GM23338 (cell line): ENCODE measurements at regions not wholly inside any gene's neighbourhood (a gene's known extent, or its start where the extent isn't known, plus 50 kb on each side); places are given as distances from the start of the nearest gene placed in this dataset.

ENCODE experiments used
- ATAC-seq: fragments of 200-7000 bp; cut with Tn5 transposase; 3 replicates; pipeline ENCODE4 v1.9.1; 2020
- DNase-seq: peaks from one replicate; pipeline ENCODE4 v3.0.0-alpha.2; 2015; ENCODE audit warnings: low spot score
- H2AFZ ChIP-seq: fragments of 200-600 bp; sonication (generic); 2 replicates; pipeline ENCODE4 v1.8.0; 2016; ENCODE audit warnings: antibody characterized with exemption, mild to moderate bottlenecking, moderate library complexity
- H3F3A ChIP-seq: fragments of 200-600 bp; sonication (generic); replicated peaks from 2 replicates; pipeline ENCODE4 v1.8.0; 2017; ENCODE audit warnings: antibody characterized with exemption, mixed run types, low read depth
- H3K27ac ChIP-seq: fragments of 200-600 bp; sonication (generic); 2 replicates; pipeline ENCODE4 v1.6.1; 2016; ENCODE audit warnings: low read depth
- H3K27me3 ChIP-seq: fragments of 200-600 bp; sonication (generic); 2 replicates; pipeline ENCODE4 v1.8.0; 2016; ENCODE audit warnings: mild to moderate bottlenecking, mixed run types, moderate library complexity; ENCODE audit not compliant: insufficient read depth
- H3K36me3 ChIP-seq: fragments of 200-600 bp; sonication (generic); 2 replicates; pipeline ENCODE4 v1.8.0; 2016; ENCODE audit warnings: mild to moderate bottlenecking; ENCODE audit not compliant: insufficient read depth
- H3K4me1 ChIP-seq: fragments of 200-600 bp; sonication (generic); 2 replicates; pipeline ENCODE4 v1.8.0; 2016; ENCODE audit warnings: mild to moderate bottlenecking, moderate library complexity; ENCODE audit not compliant: insufficient read depth
- H3K4me2 ChIP-seq: fragments of 200-600 bp; sonication (generic); 2 replicates; pipeline ENCODE4 v1.7.1; 2017; ENCODE audit warnings: mixed run types
- H3K4me3 ChIP-seq: fragments of 200-600 bp; sonication (generic); 2 replicates; pipeline ENCODE4 v1.6.1; 2016; ENCODE audit warnings: mixed run types
- H3K79me2 ChIP-seq: fragments of 200-600 bp; sonication (generic); replicated peaks from 2 replicates; pipeline ENCODE4 v1.8.0; 2017; ENCODE audit warnings: mild to moderate bottlenecking; ENCODE audit not compliant: insufficient read depth
- H3K9me2 ChIP-seq: fragments of 200-600 bp; sonication (generic); 2 replicates; pipeline ENCODE4 v1.8.0; 2017; ENCODE audit not compliant: insufficient read depth
- H4K20me1 ChIP-seq: fragments of 200-600 bp; sonication (generic); replicated peaks from 2 replicates; pipeline ENCODE4 v1.8.0; 2017; ENCODE audit warnings: mild to moderate bottlenecking; ENCODE audit not compliant: insufficient read depth
- H3K27ac Mint-ChIP-seq: 2 replicates; pipeline ENCODE4 v1.8.0; 2020; ENCODE audit warnings: inconsistent platforms, mild to moderate bottlenecking, moderate library complexity, mixed read lengths
- H3K27me3 Mint-ChIP-seq: 3 replicates; pipeline ENCODE4 v1.8.0; 2022; ENCODE audit warnings: low read depth, mild to moderate bottlenecking, moderate library complexity, mixed read lengths, inconsistent platforms; ENCODE audit not compliant: insufficient read depth, poor library complexity
- H3K36me3 Mint-ChIP-seq: 3 replicates; pipeline ENCODE4 v1.8.0; 2021; ENCODE audit warnings: low read depth, mild to moderate bottlenecking, inconsistent platforms, moderate library complexity, mixed read lengths
- H3K4me1 Mint-ChIP-seq: 3 replicates; pipeline ENCODE4 v1.8.0; 2020; ENCODE audit warnings: mild to moderate bottlenecking, inconsistent platforms, mixed read lengths
- H3K4me3 Mint-ChIP-seq: 3 replicates; pipeline ENCODE4 v1.8.0; 2021; ENCODE audit warnings: moderate library complexity, mild to moderate bottlenecking, inconsistent platforms, mixed read lengths
- H3K9me3 Mint-ChIP-seq: 3 replicates; pipeline ENCODE4 v1.8.0; 2020; ENCODE audit warnings: moderate library complexity, mild to moderate bottlenecking, inconsistent platforms, mixed read lengths
- CREB1 ChIP-seq: fragments of 250-450 bp; sonication (Bioruptor Pico); IDR thresholded peaks from 2 replicates; pipeline ENCODE4 v1.5.0; 2020; ENCODE audit warnings: low read depth, mild to moderate bottlenecking, moderate library complexity
- CTCF ChIP-seq, 2 experiments: fragments of 200-600 bp in 1 of 2; sonication (generic) in 1 of 2; conservative IDR thresholded peaks; 2 replicates each; pipeline versions ENCODE4 v1.5.1 to v1.6.1; 2016 to 2017; ENCODE audit warnings: antibody characterized with exemption in 2 of 2, low read depth in 2 of 2, mild to moderate bottlenecking in 2 of 2, moderate library complexity in 1 of 2
- ETS1 ChIP-seq: IDR thresholded peaks from 2 replicates; pipeline ENCODE4 v1.6.1; 2016; ENCODE audit warnings: antibody characterized with exemption
- EZH2 ChIP-seq: fragments of 200-600 bp; sonication (generic); IDR thresholded peaks from one replicate; pipeline ENCODE4 v1.8.0; 2017; ENCODE audit warnings: antibody characterized with exemption, mild to moderate bottlenecking, low read depth; ENCODE audit not compliant: unreplicated experiment
- EZH2phosphoT487 ChIP-seq: fragments of 200-600 bp; sonication (generic); IDR thresholded peaks from one replicate; pipeline ENCODE4 v1.8.1; 2018; ENCODE audit warnings: antibody characterized with exemption; ENCODE audit not compliant: unreplicated experiment
- JUNB ChIP-seq: IDR thresholded peaks from one replicate; pipeline ENCODE4 v1.6.1; 2016; ENCODE audit warnings: antibody characterized with exemption; ENCODE audit not compliant: unreplicated experiment
- NANOG ChIP-seq: IDR thresholded peaks from 2 replicates; pipeline ENCODE4 v1.6.1; 2016; ENCODE audit warnings: antibody characterized with exemption, borderline replicate concordance
- STAT1 ChIP-seq: IDR thresholded peaks from one replicate; pipeline ENCODE4 v1.6.1; 2016; ENCODE audit warnings: antibody characterized with exemption; ENCODE audit not compliant: unreplicated experiment
- ZNF114 ChIP-seq: fragments of 250-450 bp; sonication (Bioruptor Pico); IDR thresholded peaks from 2 replicates; pipeline ENCODE4 v1.5.0; 2020; ENCODE audit warnings: mild to moderate bottlenecking, moderate library complexity
- ZNF462 ChIP-seq: fragments of 250-450 bp; sonication (Bioruptor Pico); IDR thresholded peaks from 2 replicates; pipeline ENCODE4 v1.5.0; 2020; ENCODE audit warnings: mild to moderate bottlenecking, moderate library complexity

- Histone ChIP-seq H3K9me2 (no peaks in the 10 kb centered on the region), H3K4me2 (no peak overlapping the region), H3K27me3 (no peaks in the 10 kb centered on the region), H3K79me2 (no peaks in the 10 kb centered on the region), H3K27ac (no peak overlapping the region), H3F3A (no peaks in the 10 kb centered on the region), H2AFZ (no peak overlapping the region), H3K4me1 (peaks cover 8% of the 10 kb centered on the region; the same call in 1 of the 2 replicates), H3K4me3 (no peak overlapping the region), H3K36me3 (no peaks in the 10 kb centered on the region), H4K20me1 (no peaks in the 10 kb centered on the region)
- Mint-ChIP-seq H3K4me3 (no peak overlapping the region), H3K9me3 (peaks cover 5% of the 10 kb centered on the region), H3K4me1 (peaks cover 11% of the 10 kb centered on the region; the same call in 2 of the 3 replicates), H3K27me3 (no peaks in the 10 kb centered on the region), H3K27ac (no peak overlapping the region), H3K36me3 (no peaks in the 10 kb centered on the region; the same call in 2 of the 3 replicates)
- DNase-seq (no peak), ATAC-seq (no peak)
- TF ChIP-seq EZH2phosphoT487 (no peak), CREB1 (CRISPR knock-in tag) (no peak), NANOG (no peak), JUNB (no peak), ETS1 (no peak), EZH2 (no peak), CTCF (conservative IDR thresholded peaks at IDR 0.05; ENCODE audit: low read depth in 2 of 2) (no peak)
Measured at GRCh38 chr6:139960671-139961070, 586.2 kb upstream of the CITED2 start.

GRCh38 chr6:139955366-139956155, 581.1 kb upstream of the CITED2 start:
- Mint-ChIP-seq H3K27ac (no peak overlapping the region), H3K36me3 (peaks cover 10% of the 10 kb centered on the region; the same call in 1 of the 3 replicates), H3K4me1 (no peaks in the 10 kb centered on the region), H3K27me3 (no peaks in the 10 kb centered on the region), H3K4me3 (no peak overlapping the region), H3K9me3 (peaks cover 14% of the 10 kb centered on the region)
- H3K79me2 ChIP-seq = no peaks in the 10 kb centered on the region
- no peak overlapping the region for H2AFZ ChIP-seq
- H3K4me3 ChIP-seq = no peak overlapping the region
- H4K20me1 ChIP-seq = no peaks in the 10 kb centered on the region
- H3K36me3 ChIP-seq = no peaks in the 10 kb centered on the region
- H3K27ac ChIP-seq = no peak overlapping the region
- H3K4me1 ChIP-seq = no peaks in the 10 kb centered on the region
- no peak for DNase-seq
- no peaks in the 10 kb centered on the region for H3F3A ChIP-seq
- H3K4me2 ChIP-seq = no peak overlapping the region
- ATAC-seq = no peak
- H3K27me3 ChIP-seq = no peaks in the 10 kb centered on the region
- H3K9me2 ChIP-seq = no peaks in the 10 kb centered on the region
- TF ChIP-seq STAT1 (no peak), NANOG (no peak), ZNF114 (CRISPR knock-in tag) (no peak), ZNF462 (CRISPR knock-in tag) (no peak), JUNB (no peak), ETS1 (no peak), EZH2phosphoT487 (no peak)
